ENCODE measurements at regions not wholly inside any gene's neighbourhood (a gene's known extent, or its start where the extent isn't known, plus 50 kb on each side); places are given as distances from the start of the nearest gene placed in this dataset.

DNA sequence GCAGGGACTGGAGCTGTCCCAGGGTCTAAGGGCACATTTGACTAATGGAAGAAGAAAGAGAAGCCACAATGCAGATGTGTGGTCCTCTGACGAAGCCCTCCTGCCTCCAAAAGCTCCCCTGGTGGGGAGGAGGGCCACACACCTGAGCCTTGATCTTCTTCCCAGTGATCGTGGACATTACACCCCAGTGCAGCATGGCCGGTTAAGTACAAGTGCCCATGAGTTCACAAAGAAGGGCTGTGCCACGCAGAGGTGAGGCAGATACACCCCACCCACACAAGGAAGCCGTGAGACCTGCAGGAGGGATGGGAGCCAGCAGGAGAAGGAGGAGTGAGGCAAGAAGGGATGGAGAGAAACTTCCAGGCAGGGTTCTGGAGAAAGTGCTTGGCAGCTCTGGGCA lies 199.0 kb upstream of the MVB12B start:
- no peak for DNase-seq

DNA sequence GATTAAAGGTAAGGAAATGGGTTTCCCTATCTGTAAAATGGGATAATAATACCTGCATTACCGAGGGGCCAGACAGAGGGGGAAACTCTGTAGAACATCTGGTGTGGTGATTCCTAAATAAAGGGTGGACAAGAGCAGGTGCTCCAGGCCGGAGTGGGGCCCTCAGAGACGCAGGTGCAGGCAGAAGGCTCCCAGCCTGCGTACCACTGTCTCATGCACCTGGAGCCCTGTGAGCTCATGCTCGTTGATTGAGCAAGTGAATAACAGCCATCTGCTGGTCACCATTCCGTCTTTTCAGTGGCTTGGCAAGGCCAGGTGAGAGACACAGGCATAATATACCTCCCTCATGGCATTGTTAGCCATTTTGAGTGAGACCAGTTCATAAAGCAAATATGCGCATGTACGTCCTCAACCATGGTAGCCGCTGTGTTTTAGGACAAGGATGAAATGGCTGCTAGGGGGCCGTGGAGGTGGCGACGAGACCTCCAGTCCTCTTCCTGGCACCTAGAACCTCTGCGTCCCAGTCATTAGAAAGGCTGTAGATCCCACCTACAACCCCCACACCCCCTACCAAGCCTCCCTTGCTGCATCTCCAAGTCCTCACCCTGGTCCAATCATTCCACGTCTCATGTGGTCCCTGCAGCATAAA lies 198.0 kb upstream of the MVB12B start:
- DNase-seq = no peak

DNA sequence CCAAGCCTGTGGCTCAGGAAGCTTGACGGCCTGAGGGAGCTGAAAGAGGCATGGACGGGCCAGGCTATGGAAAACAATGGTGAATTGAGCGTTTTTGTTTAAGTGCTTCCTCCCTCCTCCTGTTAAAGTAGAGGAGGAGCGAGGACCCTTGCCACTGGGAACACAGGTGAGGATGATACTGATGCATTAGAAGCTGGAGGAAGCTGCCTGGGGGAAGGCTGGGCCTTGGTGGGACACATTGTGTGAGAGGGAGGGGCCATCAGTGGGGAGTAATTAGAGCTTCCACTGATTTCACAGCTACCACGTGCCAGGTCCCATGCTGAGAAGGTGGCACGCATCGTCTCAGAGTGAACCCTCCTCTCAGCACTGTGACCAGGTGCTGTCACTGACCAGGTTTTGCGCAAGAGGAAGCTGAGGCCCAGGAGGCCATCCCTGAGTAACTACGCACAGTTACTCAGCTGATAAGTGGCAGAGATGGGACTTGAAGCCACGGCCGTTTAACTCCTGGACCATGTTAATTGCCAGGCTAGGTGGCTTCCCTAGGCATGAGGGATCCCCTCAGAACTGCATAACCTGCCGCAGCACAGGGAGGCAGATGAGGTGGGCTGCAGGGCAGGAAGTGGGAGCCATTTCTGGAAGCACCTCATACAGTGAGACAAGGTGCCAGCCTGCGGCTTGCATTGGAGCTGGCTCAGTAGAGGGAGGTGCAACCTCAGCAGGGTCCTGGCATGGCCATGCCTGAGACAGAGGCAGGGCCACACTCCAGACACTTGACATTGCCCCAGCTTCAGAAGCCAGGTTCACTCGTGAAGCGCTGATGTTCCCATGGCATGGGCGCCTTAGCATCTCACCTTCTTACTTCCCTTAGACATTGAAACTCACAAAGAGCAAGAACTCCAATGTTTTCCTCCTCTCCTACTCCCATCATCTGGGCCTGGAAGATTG lies 195.3 kb upstream of the MVB12B start:
- no peak for DNase-seq

DNA sequence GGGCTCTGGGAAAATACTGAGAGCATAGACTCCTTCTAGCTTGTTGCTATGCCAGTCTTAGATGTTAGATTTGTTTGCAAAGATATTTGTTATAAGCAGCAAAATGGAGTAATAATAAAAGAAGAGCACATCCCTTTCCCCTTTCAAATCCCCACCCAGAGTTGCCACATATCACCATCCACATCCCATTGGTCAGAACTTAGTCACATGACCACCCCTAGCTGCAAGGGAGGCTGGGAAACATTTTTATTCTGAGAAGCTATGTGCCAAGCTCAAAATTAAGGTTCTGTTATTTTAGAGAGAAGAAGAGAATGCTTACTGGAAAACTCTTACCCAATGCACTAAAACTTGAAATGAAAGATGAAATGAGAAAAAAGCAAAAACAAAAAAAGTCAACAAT lies 193.9 kb upstream of the MVB12B start:
- DNase-seq = no peak

DNA sequence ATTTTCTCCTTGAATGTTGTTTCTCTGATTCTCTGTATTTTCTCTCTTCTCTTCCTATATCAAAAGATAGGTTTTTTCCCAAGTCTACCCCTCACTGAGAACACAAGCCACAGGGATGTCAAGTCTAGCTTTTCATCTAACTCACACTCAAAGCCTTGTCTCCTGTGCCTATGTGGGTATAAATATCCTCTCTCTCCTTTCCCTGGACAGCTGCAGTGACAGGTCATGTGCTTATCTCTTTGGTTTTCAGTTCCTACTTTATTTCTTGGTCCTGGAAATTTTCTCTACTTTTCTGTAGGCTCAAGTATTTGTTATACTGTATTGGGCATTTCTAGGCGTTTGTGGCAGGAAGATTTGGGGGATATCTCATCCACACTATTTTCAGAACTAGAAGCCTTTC lies 182.4 kb upstream of the MVB12B start:
- DNase-seq = no peak

DNA sequence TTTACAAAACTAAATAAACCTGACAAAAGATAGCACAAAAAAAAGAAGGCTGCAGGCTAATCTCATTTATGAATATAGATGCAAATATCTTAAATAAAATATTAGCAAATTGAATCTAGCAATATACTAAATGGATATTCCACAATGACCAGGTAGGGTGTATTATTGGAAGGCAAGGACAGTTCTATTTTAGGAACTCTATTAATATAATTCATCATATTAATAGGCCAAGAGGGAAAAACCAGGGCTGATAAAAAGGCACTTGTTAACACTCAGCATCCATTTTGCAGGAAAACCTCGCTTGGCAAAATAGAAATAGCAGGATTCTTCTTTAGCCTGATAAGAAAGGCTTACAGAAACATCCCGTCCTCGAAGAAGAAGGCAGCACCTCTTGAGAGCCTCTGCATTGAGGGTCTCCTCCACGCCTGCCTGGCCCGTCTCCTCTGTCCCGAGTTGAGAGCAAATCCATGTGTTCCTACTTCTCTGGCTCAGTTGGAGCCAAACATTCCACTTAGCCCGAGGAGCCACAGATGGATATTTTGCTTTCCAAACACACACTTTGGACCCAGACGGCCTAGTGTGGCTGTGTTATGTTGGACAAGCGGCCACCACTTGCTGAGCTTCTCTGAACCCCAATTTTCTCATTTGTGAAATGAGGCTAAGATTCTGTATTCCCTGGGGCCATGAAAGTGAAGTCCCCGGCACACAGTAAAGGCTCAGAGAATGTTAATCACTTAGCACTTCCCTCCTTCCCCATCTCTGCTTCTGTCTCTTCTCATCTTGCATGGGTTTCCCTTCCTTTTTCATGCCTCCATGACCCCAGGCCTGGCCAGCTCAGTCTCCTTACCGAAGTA lies 181.8 kb upstream of the MVB12B start:
- DNase-seq = no peak

DNA sequence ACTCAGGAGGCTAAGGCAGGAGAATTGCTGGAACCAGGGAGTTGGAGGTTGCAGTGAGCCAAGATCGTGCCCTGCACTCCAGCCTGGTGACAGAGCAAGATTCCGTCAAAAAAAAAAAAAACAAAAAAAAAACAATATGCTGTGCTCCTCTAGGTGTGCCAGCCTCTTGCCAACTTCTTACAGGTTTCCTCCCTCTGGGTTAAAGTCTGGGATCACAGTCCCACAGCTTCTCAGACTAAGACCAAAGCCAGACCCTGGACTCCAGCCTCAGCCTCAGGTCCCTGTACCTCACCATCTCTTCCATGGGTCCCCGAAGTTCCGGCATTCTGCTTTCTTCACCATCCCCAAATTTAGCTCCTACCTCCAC lies 180.8 kb upstream of the MVB12B start:
- no peak for DNase-seq

DNA sequence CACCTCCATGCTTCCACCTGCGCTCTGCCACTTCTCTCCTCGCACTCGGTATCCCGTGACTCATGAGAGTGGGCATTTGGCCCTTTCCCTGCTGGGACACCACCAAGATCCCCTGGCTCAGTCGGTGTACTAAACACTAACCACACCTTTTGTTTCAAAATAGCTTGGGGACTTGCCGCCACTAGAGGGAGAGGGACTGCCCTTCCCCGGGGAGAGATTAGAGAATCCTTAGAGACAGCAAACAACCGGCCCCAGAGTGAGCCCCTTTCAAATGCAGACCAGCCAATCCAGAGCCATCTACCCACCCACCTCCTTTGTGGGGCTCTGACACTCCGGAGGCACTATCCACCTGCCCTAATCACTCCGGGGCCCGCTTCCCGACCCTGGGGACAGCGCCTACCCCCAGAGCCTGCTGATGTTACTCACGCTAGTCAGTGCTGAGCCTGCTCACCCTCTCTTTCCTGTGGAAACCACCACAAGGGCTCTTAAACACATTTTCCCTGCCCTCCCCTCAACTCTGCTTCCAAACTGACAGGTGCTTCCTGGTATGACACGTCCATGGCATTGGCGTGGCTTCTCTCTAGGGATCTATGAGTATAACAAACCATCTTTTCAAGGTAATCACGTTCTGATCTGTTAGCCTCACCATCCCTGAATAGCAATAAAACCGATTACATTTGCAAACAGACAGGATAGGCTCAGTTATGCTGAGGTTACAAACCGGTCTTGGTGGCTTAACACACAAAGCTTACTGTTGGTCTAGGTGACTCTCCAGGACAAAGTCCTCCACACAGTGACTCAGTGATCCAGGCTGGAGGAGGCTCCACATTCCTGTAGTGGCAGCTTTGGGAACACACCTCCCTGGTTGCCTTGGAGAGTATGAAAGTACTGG lies 180.1 kb upstream of the MVB12B start:
- DNase-seq = peak; percentile 16 to 36

DNA sequence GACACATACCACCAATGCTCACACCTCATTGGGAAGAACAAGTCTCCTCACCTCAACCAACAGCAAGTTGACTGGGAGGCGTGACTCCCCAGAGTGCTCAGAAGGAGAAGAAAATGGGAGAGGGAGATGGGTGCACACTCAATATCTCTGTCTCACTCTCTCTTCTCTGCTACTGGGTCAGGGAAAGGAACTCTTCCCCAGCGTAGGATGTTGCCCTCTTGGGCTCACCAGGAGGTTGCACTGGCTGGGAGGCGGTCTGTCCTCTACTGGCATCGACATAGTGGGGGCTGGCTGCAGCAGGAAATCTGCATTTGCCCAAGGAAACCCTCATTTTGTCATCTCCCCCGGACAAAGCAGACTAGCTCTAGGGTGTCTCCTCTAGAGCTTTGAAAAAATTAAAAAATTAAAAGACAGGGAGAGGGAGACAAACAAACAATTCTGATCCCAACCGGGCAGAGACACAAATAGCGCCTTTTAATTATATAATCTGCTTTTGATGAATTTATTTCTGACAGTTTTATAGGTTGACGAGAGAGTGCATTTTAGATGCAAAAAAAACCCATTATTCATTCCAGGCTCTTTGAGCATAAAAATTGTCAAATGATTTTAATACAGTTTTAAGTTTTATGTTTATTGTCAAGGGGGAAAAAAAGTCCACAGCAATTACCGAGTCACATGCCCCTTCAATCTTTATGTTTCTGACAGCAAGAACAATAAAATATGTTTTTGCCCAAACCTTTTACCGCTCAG lies 179.3 kb upstream of the MVB12B start:
- no peak for DNase-seq

DNA sequence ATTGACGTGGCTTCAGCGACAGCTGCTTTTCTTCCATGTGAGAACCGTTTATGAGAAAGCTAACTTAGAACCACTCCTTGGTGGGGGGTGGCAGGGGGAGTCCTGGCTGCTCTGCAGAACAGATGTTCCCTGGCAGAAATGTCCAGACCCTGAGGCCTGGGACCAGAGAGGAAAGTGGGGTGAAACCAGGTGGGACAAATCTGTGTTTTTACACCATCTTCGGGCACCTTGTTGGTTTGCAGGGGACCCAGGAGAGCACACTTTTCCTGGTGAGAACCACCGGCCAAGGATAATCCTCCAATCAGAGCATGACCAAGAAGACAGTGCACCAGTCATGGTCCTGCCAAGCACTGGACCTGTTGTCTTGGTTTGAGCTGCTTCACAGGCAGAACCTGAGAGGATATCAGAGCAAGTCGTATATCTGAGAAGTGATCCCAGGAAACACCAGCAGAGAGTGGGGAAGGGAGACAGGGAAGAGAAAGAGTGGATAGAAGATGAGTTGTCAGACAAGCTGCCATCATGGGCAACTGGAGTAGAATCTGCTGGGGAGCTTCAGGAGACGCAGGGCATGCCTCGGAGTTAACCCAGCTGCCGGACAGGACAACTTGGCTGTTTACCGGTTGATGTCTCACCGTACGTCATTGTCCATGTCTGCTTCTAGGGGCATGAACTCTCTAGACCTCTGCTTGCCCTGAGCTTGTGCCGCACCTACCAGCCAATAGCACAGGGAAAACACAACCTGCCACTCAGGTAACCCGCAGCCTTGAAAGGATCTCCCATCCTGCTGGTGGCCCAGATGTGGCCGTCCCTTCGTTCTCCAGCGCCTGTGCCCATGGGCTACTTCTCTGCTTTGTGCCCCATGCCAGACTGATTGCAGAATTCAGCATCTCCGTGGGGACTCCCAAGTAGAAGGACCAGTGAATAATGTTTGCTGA lies 178.4 kb upstream of the MVB12B start:
- DNase-seq = no peak

DNA sequence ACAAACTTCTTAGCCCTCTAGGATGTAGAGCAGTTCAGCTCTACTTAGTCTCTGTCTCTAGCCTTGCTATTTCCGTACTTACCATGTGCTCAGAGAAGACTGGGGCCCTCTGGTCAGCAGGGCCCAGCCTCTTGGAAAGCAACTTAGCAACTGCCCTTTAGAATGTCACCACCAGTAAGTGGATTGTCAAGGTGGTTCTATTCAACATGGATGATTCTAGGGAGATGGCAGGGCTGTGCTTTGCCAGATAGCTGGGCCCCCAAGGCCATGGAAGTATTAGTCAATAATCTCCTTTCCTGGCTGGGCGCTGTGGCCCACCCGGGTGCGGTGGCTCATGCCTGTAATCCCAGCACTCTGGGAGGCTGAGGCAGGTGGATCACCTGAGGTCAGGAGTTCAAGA lies 177.6 kb upstream of the MVB12B start:
- DNase-seq = no peak

DNA sequence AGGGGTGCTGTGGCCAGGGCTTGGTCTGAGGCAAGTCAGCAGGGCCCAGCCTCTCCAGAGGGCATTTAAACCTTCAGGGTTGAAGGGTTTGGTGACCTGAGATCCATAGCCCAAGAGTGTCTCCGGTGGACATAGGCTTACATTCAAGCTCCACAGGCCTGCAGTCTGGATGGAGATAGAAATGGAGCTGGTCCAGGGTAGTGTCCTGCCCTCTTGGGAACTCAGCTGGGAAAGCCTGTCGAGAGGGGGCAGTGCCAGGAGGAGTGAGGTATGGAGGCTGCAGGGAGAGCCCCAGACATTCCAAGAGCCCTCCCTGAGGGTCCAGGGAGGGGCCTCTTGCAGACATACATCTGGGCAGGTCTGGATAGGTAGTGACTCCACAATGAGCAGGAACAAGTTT lies 177.0 kb upstream of the MVB12B start:
- no peak for DNase-seq

DNA sequence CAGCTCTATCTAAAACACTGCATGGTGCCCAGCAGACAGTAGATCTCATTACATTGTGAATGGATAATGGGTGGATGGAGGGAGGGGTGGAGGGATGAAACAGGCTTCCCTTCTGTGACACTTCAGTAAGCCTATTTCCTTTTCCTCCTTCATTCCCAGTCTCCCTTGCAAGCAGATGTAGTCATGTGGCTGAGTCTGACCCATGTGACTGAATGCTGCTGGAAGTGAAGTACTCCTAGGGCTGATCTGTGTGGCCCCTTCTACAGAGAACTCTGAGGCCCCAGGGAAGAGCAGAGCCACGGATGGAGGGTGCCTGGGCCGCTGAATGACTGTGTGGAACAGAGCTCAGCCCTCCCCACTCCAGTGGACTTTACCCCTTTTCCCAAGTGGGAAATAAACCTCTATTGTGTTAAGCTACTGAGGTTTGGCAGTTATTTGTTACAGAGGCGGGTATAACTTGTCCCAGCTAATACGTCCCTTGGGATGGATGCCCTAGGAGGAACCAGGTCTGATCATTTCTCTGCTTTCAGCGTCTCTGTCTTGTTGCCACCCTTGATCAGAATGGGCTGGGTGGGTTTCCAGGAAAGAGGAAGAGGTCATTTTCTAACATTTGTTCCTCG lies 176.1 kb upstream of the MVB12B start:
- DNase-seq = no peak

DNA sequence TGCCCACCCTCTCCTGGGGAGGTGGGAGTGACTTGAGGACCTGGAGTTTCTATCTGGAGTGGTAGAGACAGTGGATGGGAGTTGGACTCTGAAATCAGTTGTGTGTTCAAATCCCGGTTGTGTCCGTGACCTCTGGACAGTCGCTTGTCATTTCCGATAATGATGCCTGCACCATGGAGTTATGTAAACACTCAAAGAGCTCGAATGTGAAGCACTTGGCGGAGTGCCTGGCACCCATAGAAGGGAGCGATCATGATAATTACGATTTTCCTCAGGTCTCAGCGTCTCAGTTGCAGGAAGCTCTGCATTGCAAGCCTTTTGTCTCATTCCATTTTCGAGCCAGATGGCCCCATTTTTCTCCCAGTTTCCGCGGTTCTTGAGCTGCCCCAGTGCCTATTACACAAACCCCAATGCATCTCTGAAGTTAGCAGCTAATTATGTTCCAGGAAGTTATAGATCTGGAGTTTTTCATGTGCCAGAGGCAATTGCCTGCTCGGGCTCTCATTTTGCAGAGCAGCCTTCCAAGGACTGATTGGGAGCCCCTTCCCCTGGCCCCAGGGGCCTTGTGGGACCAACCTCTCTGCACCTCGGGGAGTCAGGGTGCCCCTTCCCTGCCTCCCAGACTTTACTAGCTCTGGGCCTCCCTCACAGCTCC lies 175.5 kb upstream of the MVB12B start:
- DNase-seq = peak in 1 of 2 experiments; percentile 31

DNA sequence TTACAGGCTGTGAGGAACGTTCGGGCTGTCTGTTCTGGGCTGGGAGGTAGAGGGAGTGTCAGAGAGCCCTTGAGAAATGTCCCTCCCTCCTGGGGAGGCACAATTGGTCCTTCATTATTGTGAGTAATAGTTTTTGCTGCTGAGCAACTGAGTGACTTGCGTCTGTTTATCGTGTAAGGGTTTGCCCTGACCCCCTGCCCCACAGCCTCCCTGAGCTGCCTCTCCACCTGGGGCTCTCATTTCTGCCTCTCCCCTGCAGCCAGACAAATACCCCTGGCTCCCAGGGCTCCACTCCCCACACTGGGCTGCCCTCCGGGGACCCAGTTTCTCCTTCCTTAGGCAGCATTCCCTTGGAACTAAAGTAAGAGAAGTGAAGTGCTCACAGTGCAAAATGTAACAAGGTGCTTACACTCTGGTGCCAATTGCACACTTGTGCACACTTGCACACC lies 174.9 kb upstream of the MVB12B start:
- no peak for DNase-seq

DNA sequence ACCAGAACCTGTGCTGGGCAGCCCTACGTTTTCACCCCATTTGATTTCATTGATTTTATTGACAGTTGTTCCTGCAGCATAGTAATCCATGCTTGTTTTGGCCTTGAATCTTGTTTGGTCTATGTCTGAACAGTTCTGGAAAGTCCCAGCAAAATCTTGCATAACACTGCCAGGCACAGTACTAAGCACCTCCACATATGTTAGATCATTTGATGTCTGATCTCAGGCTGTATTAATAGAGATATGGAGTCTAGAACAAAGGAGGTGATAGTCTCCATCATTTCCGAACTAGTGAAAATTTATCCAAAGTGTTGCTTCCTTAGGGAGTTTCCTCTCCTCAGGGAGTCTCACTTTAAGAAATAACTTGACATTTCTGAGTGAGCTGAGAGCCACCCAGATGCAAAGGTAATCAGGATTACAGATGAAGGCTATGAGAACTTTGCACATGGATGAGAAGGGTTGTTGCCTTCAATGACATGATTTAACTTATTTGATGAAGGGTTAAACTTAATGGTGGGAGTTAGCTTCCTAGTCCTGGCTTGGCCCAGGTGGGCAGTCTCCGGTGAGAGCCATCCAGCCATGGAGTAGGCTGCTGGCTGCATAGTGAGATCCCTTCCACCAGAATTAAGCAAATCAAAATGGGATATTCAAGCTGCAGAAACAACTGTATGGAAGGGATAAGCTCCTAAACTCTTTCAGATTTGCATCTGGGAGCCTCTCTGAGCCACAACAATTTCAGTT lies 173.8 kb upstream of the MVB12B start:
- DNase-seq = no peak

DNA sequence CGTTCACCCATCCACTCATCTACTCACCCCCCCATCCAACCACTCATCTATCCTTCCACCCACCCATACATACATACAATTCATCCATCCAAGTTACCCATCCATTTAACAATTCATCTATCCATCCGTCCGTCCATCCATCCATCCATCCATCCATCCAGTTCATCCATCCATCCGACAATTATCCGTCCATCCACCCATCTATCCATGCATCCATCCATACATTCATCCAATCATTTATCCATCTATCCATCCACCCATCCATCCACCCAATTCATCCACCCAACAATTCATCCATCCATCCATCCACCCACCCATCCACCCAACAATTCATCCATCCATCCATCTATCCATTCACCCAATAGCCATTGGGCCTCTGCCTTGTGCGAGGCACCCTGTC lies 173.2 kb upstream of the MVB12B start:
- DNase-seq = no peak

DNA sequence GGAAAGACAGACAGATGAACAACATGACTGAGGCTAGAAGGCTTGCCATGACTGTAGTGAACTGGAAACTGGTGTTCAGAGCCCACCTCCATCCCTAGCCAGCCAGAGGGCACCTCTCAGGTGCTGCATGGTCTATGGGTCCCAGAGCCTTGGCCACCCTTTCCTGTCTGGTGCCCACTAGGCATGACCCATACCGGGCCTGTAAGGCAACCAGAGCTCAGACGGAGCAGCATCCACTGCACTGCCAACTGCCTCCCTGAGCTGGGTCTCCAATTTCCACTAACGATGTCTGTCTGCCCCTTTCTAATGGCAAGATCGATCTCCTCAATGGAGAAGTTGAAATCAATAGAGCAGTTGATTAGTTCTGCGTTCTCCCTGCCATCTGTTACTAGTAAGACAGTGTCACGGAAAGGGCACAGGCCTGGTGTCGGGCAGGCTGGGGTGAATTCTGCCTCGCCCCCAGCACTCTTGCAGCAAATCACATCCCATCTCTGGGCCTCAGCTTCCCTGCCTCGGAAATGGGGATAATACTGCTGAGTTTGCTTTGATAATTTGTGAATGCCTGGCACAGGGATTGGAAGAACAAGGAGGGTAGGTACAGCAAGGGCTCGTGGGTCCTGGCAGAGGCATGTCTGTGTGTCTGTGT lies 172.3 kb upstream of the MVB12B start:
- no peak for DNase-seq

All from NCI-H187 (cell line).